Liver (tissue), 8 donors: ENCODE measurements at regions not wholly inside any gene's neighbourhood (a gene's known extent, or its start where the extent isn't known, plus 50 kb on each side); places are given as distances from the start of the nearest gene placed in this dataset.

Experiments used
- DNase-seq: peaks from one replicate; pipeline ENCODE4 v3.0.0-alpha.2; 2017; ENCODE audit warnings: low spot score
- H3K27ac ChIP-seq, 2 donors: one replicate each; pipeline ENCODE4 v1.7.0; 2013; ENCODE audit warnings: inconsistent platforms in 2 of 2, low read length in 2 of 2, control low read depth in 1 of 2, low read depth in 1 of 2, mild to moderate bottlenecking in 1 of 2
- H3K27me3 ChIP-seq, 4 donors: one replicate each; pipeline versions ENCODE4 v1.6.1 to v1.7.0; 2013; ENCODE audit warnings: low read length in 3 of 4, inconsistent platforms in 1 of 4, mild to moderate bottlenecking in 1 of 4, moderate library complexity in 1 of 4; ENCODE audit not compliant: control insufficient read depth in 4 of 4, insufficient read depth in 4 of 4
- H3K36me3 ChIP-seq, 4 donors: one replicate each; pipeline versions ENCODE4 v1.6.1 to v1.7.0; 2013; ENCODE audit warnings: low read length in 3 of 4, mild to moderate bottlenecking in 3 of 4, low read depth in 1 of 4, moderate library complexity in 1 of 4; ENCODE audit not compliant: control insufficient read depth in 4 of 4, insufficient read depth in 3 of 4
- H3K4me1 ChIP-seq, 4 donors: one replicate each; pipeline versions ENCODE4 v1.6.1 to v1.7.0; 2013; ENCODE audit warnings: low read length in 3 of 4, mild to moderate bottlenecking in 3 of 4, moderate library complexity in 1 of 4; ENCODE audit not compliant: control insufficient read depth in 4 of 4, insufficient read depth in 4 of 4
- H3K4me3 ChIP-seq, 3 donors: one replicate each; pipeline versions ENCODE4 v1.6.1 to v1.7.0; 2013; ENCODE audit warnings: low read length in 3 of 3, control low read depth in 1 of 3, low read depth in 1 of 3, mild to moderate bottlenecking in 1 of 3
- H3K9ac ChIP-seq, 2 donors: one replicate each; pipeline ENCODE4 v1.7.0; 2013; ENCODE audit warnings: low read length in 2 of 2, mild to moderate bottlenecking in 2 of 2, moderate library complexity in 2 of 2, control low read depth in 1 of 2, low read depth in 1 of 2
- H3K9me3 ChIP-seq, 4 donors: one replicate each; pipeline versions ENCODE4 v1.6.1 to v1.7.0; 2013; ENCODE audit warnings: low read length in 3 of 4; ENCODE audit not compliant: control insufficient read depth in 4 of 4
- EGR1 ChIP-seq, 2 donors: IDR thresholded peaks; 2 replicates each; pipeline ENCODE4 v1.6.1; 2016 to 2018; ENCODE audit warnings: antibody characterized with exemption in 2 of 2, low read depth in 2 of 2
- FOXA1 ChIP-seq: IDR thresholded peaks from 2 replicates; pipeline ENCODE4 v1.6.1; 2016; ENCODE audit warnings: antibody characterized with exemption
- FOXA2 ChIP-seq: IDR thresholded peaks from 2 replicates; pipeline ENCODE4 v1.6.1; 2016; ENCODE audit warnings: antibody characterized with exemption
- GABPA ChIP-seq, 2 donors: IDR thresholded peaks in 1 of 2; conservative IDR thresholded peaks in 1 of 2; 2 replicates each; pipeline ENCODE4 v1.6.1; 2016; ENCODE audit warnings: antibody characterized with exemption in 2 of 2, mild to moderate bottlenecking in 1 of 2, moderate library complexity in 1 of 2
- RAD21 ChIP-seq, 2 donors: IDR thresholded peaks; 2 replicates each; pipeline ENCODE4 v1.6.1; 2016; ENCODE audit warnings: antibody characterized with exemption in 2 of 2, mild to moderate bottlenecking in 2 of 2
- SP1 ChIP-seq: IDR thresholded peaks from 2 replicates; pipeline ENCODE4 v1.6.1; 2018; ENCODE audit warnings: antibody characterized with exemption, mild to moderate bottlenecking
- TAF1 ChIP-seq: conservative IDR thresholded peaks from 2 replicates; pipeline ENCODE4 v1.6.1; 2016; ENCODE audit warnings: antibody characterized with exemption, mild to moderate bottlenecking
- ZBTB33 ChIP-seq: IDR thresholded peaks from 2 replicates; pipeline ENCODE4 v1.6.1; 2016; ENCODE audit warnings: antibody characterized with exemption
- WGBS: extraction: QIAGEN DNeasy Blood & Tissue Kit; methylation state at CpG from one replicate; pipeline ENCODE4 v1.1.7; 2013; 5-methylcytosine and 5-hydroxymethylcytosine counted together
- TF ChIP-seq, protein P1 (sequence below): IDR thresholded peaks from 2 replicates; pipeline ENCODE4 v1.6.1; 2016; ENCODE audit warnings: antibody characterized with exemption, mild to moderate bottlenecking
- TF ChIP-seq, protein P2 (sequence below): IDR thresholded peaks from 2 replicates; pipeline ENCODE4 v1.6.1; 2016; ENCODE audit warnings: antibody characterized with exemption
- TF ChIP-seq, protein P3 (sequence below): fragments of 150-350 bp; IDR thresholded peaks from 2 replicates; pipeline ENCODE4 v1.5.1; 2017; ENCODE audit warnings: improper control_type of control experiment, low read depth, low read length; ENCODE audit not compliant: missing input control
- donor health status: healthy.
- donor health status: healthy.
- donor health status: healthy.
- donor health status: healthy.
- donor health status: healthy.

DNA sequence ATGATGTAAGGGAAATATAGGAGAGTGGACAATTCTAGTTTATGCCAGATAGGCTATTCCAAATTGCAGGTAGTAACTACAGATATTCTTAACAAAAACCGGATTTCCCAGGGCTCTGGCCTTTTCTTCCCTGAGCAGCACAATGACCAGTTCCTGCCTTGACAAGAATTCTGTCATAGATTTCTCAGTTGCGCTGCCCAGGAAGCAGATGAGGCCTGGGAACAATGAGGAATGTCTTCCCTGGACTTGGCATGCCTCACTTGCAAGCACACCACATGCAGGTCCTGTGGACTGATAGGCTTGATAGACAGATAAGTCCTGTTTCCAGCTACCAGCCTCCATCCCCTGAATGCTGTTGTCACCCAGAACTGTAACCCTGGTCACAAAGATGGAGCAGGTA lies 174.5 kb upstream of the PRSS58 start:
- H3K9ac ChIP-seq, result no peak overlapping the region
- no peak for DNase-seq
- H3K36me3 ChIP-seq, result no peaks in the 10 kb centered on the region
- no peak overlapping the region for H3K27ac ChIP-seq
- no peak for TF ChIP-seq GABPA (IDR thresholded peaks at IDR 0.05 in 1 of 2, conservative IDR thresholded peaks at IDR 0.05 in 1 of 2)
- TF ChIP-seq FOXA2, result no peak
- TF ChIP-seq, protein P1, sequence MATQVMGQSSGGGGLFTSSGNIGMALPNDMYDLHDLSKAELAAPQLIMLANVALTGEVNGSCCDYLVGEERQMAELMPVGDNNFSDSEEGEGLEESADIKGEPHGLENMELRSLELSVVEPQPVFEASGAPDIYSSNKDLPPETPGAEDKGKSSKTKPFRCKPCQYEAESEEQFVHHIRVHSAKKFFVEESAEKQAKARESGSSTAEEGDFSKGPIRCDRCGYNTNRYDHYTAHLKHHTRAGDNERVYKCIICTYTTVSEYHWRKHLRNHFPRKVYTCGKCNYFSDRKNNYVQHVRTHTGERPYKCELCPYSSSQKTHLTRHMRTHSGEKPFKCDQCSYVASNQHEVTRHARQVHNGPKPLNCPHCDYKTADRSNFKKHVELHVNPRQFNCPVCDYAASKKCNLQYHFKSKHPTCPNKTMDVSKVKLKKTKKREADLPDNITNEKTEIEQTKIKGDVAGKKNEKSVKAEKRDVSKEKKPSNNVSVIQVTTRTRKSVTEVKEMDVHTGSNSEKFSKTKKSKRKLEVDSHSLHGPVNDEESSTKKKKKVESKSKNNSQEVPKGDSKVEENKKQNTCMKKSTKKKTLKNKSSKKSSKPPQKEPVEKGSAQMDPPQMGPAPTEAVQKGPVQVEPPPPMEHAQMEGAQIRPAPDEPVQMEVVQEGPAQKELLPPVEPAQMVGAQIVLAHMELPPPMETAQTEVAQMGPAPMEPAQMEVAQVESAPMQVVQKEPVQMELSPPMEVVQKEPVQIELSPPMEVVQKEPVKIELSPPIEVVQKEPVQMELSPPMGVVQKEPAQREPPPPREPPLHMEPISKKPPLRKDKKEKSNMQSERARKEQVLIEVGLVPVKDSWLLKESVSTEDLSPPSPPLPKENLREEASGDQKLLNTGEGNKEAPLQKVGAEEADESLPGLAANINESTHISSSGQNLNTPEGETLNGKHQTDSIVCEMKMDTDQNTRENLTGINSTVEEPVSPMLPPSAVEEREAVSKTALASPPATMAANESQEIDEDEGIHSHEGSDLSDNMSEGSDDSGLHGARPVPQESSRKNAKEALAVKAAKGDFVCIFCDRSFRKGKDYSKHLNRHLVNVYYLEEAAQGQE, result no peak
- no peak for TF ChIP-seq RAD21 (IDR thresholded peaks at IDR 0.05)
- no peak for TF ChIP-seq TAF1
- no peak for TF ChIP-seq EGR1 (IDR thresholded peaks at IDR 0.05; ENCODE audit: low read depth in 2 of 2)
- no peak for TF ChIP-seq FOXA1
- no peak for TF ChIP-seq ZBTB33
- TF ChIP-seq, protein P2, sequence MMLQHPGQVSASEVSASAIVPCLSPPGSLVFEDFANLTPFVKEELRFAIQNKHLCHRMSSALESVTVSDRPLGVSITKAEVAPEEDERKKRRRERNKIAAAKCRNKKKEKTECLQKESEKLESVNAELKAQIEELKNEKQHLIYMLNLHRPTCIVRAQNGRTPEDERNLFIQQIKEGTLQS, result no peak
- TF ChIP-seq SP1, result no peak
- no peak overlapping the region for H3K4me3 ChIP-seq
- 66% methylated on average over 2 of the region's 2 CpGs for WGBS
- H3K27me3 ChIP-seq, result peaks cover 0 to 7% (median 0%) of the 10 kb centered on the region in 4 donors
- H3K9me3 ChIP-seq, result no peaks in the 10 kb centered on the region
- no peaks in the 10 kb centered on the region for H3K4me1 ChIP-seq

- Histone ChIP-seq H3K27ac (no peak overlapping the region), H3K27me3 (peaks cover 0 to 7% (median 0%) of the 10 kb centered on the region in 4 donors), H3K9me3 (no peaks in the 10 kb centered on the region), H3K4me3 (no peak overlapping the region), H3K9ac (no peak overlapping the region), H3K36me3 (no peaks in the 10 kb centered on the region), H3K4me1 (no peaks in the 10 kb centered on the region)
- no peak for DNase-seq
- 73% methylated on average over 2 of the region's 2 CpGs for WGBS
- TF ChIP-seq GABPA (IDR thresholded peaks at IDR 0.05 in 1 of 2, conservative IDR thresholded peaks at IDR 0.05 in 1 of 2), result no peak
- TF ChIP-seq, protein P3, sequence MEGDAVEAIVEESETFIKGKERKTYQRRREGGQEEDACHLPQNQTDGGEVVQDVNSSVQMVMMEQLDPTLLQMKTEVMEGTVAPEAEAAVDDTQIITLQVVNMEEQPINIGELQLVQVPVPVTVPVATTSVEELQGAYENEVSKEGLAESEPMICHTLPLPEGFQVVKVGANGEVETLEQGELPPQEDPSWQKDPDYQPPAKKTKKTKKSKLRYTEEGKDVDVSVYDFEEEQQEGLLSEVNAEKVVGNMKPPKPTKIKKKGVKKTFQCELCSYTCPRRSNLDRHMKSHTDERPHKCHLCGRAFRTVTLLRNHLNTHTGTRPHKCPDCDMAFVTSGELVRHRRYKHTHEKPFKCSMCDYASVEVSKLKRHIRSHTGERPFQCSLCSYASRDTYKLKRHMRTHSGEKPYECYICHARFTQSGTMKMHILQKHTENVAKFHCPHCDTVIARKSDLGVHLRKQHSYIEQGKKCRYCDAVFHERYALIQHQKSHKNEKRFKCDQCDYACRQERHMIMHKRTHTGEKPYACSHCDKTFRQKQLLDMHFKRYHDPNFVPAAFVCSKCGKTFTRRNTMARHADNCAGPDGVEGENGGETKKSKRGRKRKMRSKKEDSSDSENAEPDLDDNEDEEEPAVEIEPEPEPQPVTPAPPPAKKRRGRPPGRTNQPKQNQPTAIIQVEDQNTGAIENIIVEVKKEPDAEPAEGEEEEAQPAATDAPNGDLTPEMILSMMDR, result no peak
- TF ChIP-seq, protein P2, result no peak
Observed at GRCh38 chr7:142431491-142431890, 173.6 kb upstream of the PRSS58 start.
